ENCODE measurements at regions not wholly inside any gene's neighbourhood (a gene's known extent, or its start where the extent isn't known, plus 50 kb on each side); places are given as distances from the start of the nearest gene placed in this dataset.

- FAIRE-seq = no peak
- no peak overlapping the region for H3K4me2 ChIP-seq (ENCODE audit: insufficient read depth, low read length)
- POLR2A ChIA-PET = no interaction called here
- TF ChIP-seq ZNF449 (CRISPR knock-in tag; IDR thresholded peaks at IDR 0.05) = no peak
- no peak for TF ChIP-seq CTCFL (IDR thresholded peaks at IDR 0.05; ENCODE audit: borderline replicate concordance, insufficient read depth, low read depth, low read length, poor library complexity, severe bottlenecking)
- no peak overlapping the region for H3K4me3 ChIP-seq
- no peaks in the 10 kb centered on the region for H3K27me3 ChIP-seq (ENCODE audit: control insufficient read depth in 2 of 2, insufficient read depth in 2 of 2, low read length in 2 of 2)
- no peaks in the 10 kb centered on the region for H3K36me3 ChIP-seq (ENCODE audit: control insufficient read depth, insufficient read depth, low read length)
- BruUV-seq (replicated peaks) = no TSS peak
- CTCF ChIA-PET (ENCODE audit: low intra/inter-chr PET ratio) = no interaction called here
- no CpG with 5 or more reads among the region's 1 CpG for WGBS (ENCODE audit: insufficient coverage, low coverage, missing lambda C conversion rate)
- H3K9me1 ChIP-seq (ENCODE audit: control insufficient read depth, insufficient read depth, low read length) = no peaks in the 10 kb centered on the region
- in situ Hi-C loops (cut with MboI) = no loop called here
- intact Hi-C loops (cut with micrococcal nuclease) = no loop called here
- DNase-seq (ENCODE audit: extremely low read depth in 1 of 4, low spot score in 3 of 4) = no peak
- no peak overlapping the region for H2AFZ ChIP-seq (ENCODE audit: low read depth, low read length)
- no peaks in the 10 kb centered on the region for H4K20me1 ChIP-seq (replicated peaks; ENCODE audit: control insufficient read depth, insufficient read depth, low read length)
- H3K9ac ChIP-seq (ENCODE audit: insufficient read depth in 1 of 2, low read depth in 2 of 2, low read length in 2 of 2) = no peak overlapping the region
- no peaks in the 10 kb centered on the region for H3K9me3 ChIP-seq (replicated peaks; ENCODE audit: control insufficient read depth, insufficient read depth, low read depth, low read length)
- ATAC-seq = no peak
- H3K27ac ChIP-seq (ENCODE audit: extremely low read depth, low read depth, low read length) = no peak overlapping the region
- H3K4me1 ChIP-seq (replicated peaks in 1 of 2; ENCODE audit: control insufficient read depth in 2 of 2, insufficient read depth in 2 of 2, low read length in 2 of 2) = no peaks in the 10 kb centered on the region
- H3K79me2 ChIP-seq (ENCODE audit: control insufficient read depth, insufficient read depth, low read length) = no peaks in the 10 kb centered on the region
Measured at GRCh38 chr9:31188496-31188895, 1195.9 kb upstream of the ACO1 start.

Measured in K562 (cell line).